CD4-positive, CD25-positive, alpha-beta regulatory T cell (primary cell): ENCODE measurements at regions not wholly inside any gene's neighbourhood (a gene's known extent, or its start where the extent isn't known, plus 50 kb on each side); places are given as distances from the start of the nearest gene placed in this dataset.

Source experiments
- ATAC-seq, 2 donors: fragments of 150-1000 bp; cut with Tn5 transposase; one replicate each; pipeline ENCODE4 v1.10.0; 2021; ENCODE audit warnings: low read depth in 2 of 2, moderate number of reproducible peaks in 2 of 2, moderate library complexity in 1 of 2
- DNase-seq, 3 donors: peaks; one replicate each; pipeline versions ENCODE4 v3.0.0 to v3.0.0-alpha.2; 2012 to 2022; ENCODE audit warnings: mixed read lengths in 1 of 3
- H3K27ac ChIP-seq: one replicate; pipeline ENCODE4 v1.7.0; 2013; ENCODE audit warnings: mild to moderate bottlenecking, low read length; ENCODE audit not compliant: insufficient read depth, poor library complexity, severe bottlenecking
- H3K27me3 ChIP-seq: one replicate; pipeline ENCODE4 v1.7.0; 2013; ENCODE audit warnings: low read length; ENCODE audit not compliant: control insufficient read depth, insufficient read depth
- H3K36me3 ChIP-seq: one replicate; pipeline ENCODE4 v1.7.0; 2013; ENCODE audit warnings: mild to moderate bottlenecking, low read length, moderate library complexity; ENCODE audit not compliant: control insufficient read depth, insufficient read depth
- H3K4me1 ChIP-seq: 2 replicates; pipeline ENCODE4 v1.7.0; 2013; ENCODE audit warnings: mild to moderate bottlenecking, low read length; ENCODE audit not compliant: insufficient read depth, control insufficient read depth, poor library complexity, severe bottlenecking
- H3K4me3 ChIP-seq: one replicate; pipeline ENCODE4 v1.7.0; 2013; ENCODE audit warnings: low read depth, mild to moderate bottlenecking, low read length, moderate library complexity
- H3K9me3 ChIP-seq, 2 experiments: 1 replicate in 1 of 2; 2 replicates in 1 of 2; pipeline ENCODE4 v1.7.0; 2013; ENCODE audit warnings: low read length in 2 of 2, mild to moderate bottlenecking in 1 of 2, moderate library complexity in 1 of 2; ENCODE audit not compliant: control insufficient read depth in 2 of 2
- H3K27ac Mint-ChIP-seq, 3 donors: one replicate each; pipeline ENCODE4 v1.8.0; 2020 to 2022; ENCODE audit warnings: mild to moderate bottlenecking in 3 of 3, mixed read lengths in 3 of 3, moderate library complexity in 2 of 3
- H3K27me3 Mint-ChIP-seq: one replicate; pipeline ENCODE4 v1.8.0; 2022; ENCODE audit warnings: mild to moderate bottlenecking, mixed read lengths
- H3K36me3 Mint-ChIP-seq: one replicate; pipeline ENCODE4 v1.8.0; 2020; ENCODE audit warnings: mixed read lengths
- H3K4me1 Mint-ChIP-seq, 4 donors: one replicate each; pipeline ENCODE4 v1.8.0; 2020 to 2022; ENCODE audit warnings: mixed read lengths in 4 of 4, mild to moderate bottlenecking in 1 of 4
- H3K4me3 Mint-ChIP-seq, 4 donors: one replicate each; pipeline ENCODE4 v1.8.0; 2020 to 2022; ENCODE audit warnings: mild to moderate bottlenecking in 4 of 4, mixed read lengths in 4 of 4, moderate library complexity in 3 of 4
- H3K9me3 Mint-ChIP-seq, 7 donors: one replicate each; pipeline ENCODE4 v1.8.0; 2020 to 2022; ENCODE audit warnings: mixed read lengths in 7 of 7, mild to moderate bottlenecking in 3 of 7, moderate library complexity in 2 of 7

- H3K9me3 ChIP-seq, result peaks cover 0 to 3% of the 10 kb centered on the region in 2 experiments
- H3K4me3 ChIP-seq, result no peak overlapping the region
- DNase-seq (no peak), ATAC-seq (no peak)
- Mint-ChIP-seq H3K4me1 (peaks cover 0 to 4% (median 0%) of the 10 kb centered on the region in 4 donors), H3K27me3 (no peaks in the 10 kb centered on the region), H3K36me3 (no peaks in the 10 kb centered on the region), H3K27ac (no peak overlapping the region), H3K9me3 (peaks cover 4 to 13% (median 7%) of the 10 kb centered on the region in 7 donors), H3K4me3 (no peak overlapping the region)
- no peaks in the 10 kb centered on the region for H3K36me3 ChIP-seq
- H3K27me3 ChIP-seq, result no peaks in the 10 kb centered on the region
- no peaks in the 10 kb centered on the region for H3K4me1 ChIP-seq
- no peak overlapping the region for H3K27ac ChIP-seq
Observed at GRCh38 chr4:30959781-30960485, 239.8 kb downstream of the PCDH7 start.

GRCh38 chr4:30962939-30963338 lies 242.8 kb downstream of the PCDH7 start:
- no peaks in the 10 kb centered on the region for H3K36me3 Mint-ChIP-seq
- DNase-seq (no peak), ATAC-seq (no peak)
- no peak overlapping the region for H3K27ac Mint-ChIP-seq
- Histone ChIP-seq H3K36me3 (no peaks in the 10 kb centered on the region), H3K4me3 (no peak overlapping the region), H3K27me3 (no peaks in the 10 kb centered on the region), H3K4me1 (no peaks in the 10 kb centered on the region), H3K27ac (no peak overlapping the region), H3K9me3 (no peaks in the 10 kb centered on the region)
- H3K9me3 Mint-ChIP-seq, result peaks cover 2 to 13% (median 8%) of the 10 kb centered on the region in 7 donors
- no peaks in the 10 kb centered on the region for H3K4me1 Mint-ChIP-seq
- H3K4me3 Mint-ChIP-seq, result no peak overlapping the region
- H3K27me3 Mint-ChIP-seq, result no peaks in the 10 kb centered on the region

GRCh38 chr4:30968926-30969325 lies 248.8 kb downstream of the PCDH7 start:
- ATAC-seq (no peak), DNase-seq (no peak)
- Histone ChIP-seq H3K4me3 (no peak overlapping the region), H3K9me3 (peaks cover 0 to 3% of the 10 kb centered on the region in 2 experiments), H3K36me3 (no peaks in the 10 kb centered on the region), H3K27ac (no peak overlapping the region), H3K4me1 (no peaks in the 10 kb centered on the region), H3K27me3 (no peaks in the 10 kb centered on the region)
- H3K4me1 Mint-ChIP-seq, result peaks cover 0 to 6% (median 0%) of the 10 kb centered on the region in 4 donors
- H3K27ac Mint-ChIP-seq, result no peak overlapping the region
- H3K36me3 Mint-ChIP-seq, result no peaks in the 10 kb centered on the region
- peaks cover 4 to 17% (median 12%) of the 10 kb centered on the region in 7 donors for H3K9me3 Mint-ChIP-seq
- no peaks in the 10 kb centered on the region for H3K27me3 Mint-ChIP-seq
- no peak overlapping the region for H3K4me3 Mint-ChIP-seq

GRCh38 chr4:30972542-30972941 lies 252.4 kb downstream of the PCDH7 start:
- Mint-ChIP-seq H3K4me1 (peaks cover 0 to 6% (median 0%) of the 10 kb centered on the region in 4 donors), H3K36me3 (no peaks in the 10 kb centered on the region), H3K9me3 (peaks cover 4 to 24% (median 12%) of the 10 kb centered on the region in 7 donors), H3K27me3 (no peaks in the 10 kb centered on the region), H3K27ac (no peak overlapping the region), H3K4me3 (no peak overlapping the region)
- Histone ChIP-seq H3K4me3 (no peak overlapping the region), H3K9me3 (peaks cover 0 to 3% of the 10 kb centered on the region in 2 experiments), H3K36me3 (no peaks in the 10 kb centered on the region), H3K27me3 (no peaks in the 10 kb centered on the region), H3K4me1 (no peaks in the 10 kb centered on the region), H3K27ac (no peak overlapping the region)
- DNase-seq, result no peak
- no peak for ATAC-seq

GRCh38 chr4:30973993-30974392 lies 253.8 kb downstream of the PCDH7 start:
- H3K4me3 ChIP-seq, result no peak overlapping the region
- DNase-seq, result no peak
- H3K27me3 Mint-ChIP-seq, result no peaks in the 10 kb centered on the region

GRCh38 chr4:30979402-30979801 lies 259.2 kb downstream of the PCDH7 start:
- no peaks in the 10 kb centered on the region for H3K4me1 Mint-ChIP-seq
- no peak for ATAC-seq
- no peaks in the 10 kb centered on the region for H3K4me1 ChIP-seq
- no peak overlapping the region for H3K27ac ChIP-seq
- no peaks in the 10 kb centered on the region for H3K9me3 ChIP-seq
- H3K4me3 Mint-ChIP-seq, result no peak overlapping the region
- no peaks in the 10 kb centered on the region for H3K27me3 ChIP-seq
- no peaks in the 10 kb centered on the region for H3K27me3 Mint-ChIP-seq
- no peaks in the 10 kb centered on the region for H3K36me3 Mint-ChIP-seq
- DNase-seq, result no peak
- no peak overlapping the region for H3K27ac Mint-ChIP-seq
- no peaks in the 10 kb centered on the region for H3K36me3 ChIP-seq
- H3K4me3 ChIP-seq, result no peak overlapping the region
- H3K9me3 Mint-ChIP-seq, result peaks cover 0 to 15% (median 9%) of the 10 kb centered on the region in 7 donors

More at GRCh38 chr4:30973993-30974392, 253.8 kb downstream of the PCDH7 start:
- peaks cover 0 to 3% of the 10 kb centered on the region in 2 experiments for H3K9me3 ChIP-seq
- no peaks in the 10 kb centered on the region for H3K36me3 Mint-ChIP-seq
- no peak overlapping the region for H3K27ac ChIP-seq
- no peaks in the 10 kb centered on the region for H3K27me3 ChIP-seq
- no peak for ATAC-seq
- no peaks in the 10 kb centered on the region for H3K36me3 ChIP-seq
- peaks cover 3 to 23% (median 13%) of the 10 kb centered on the region in 7 donors for H3K9me3 Mint-ChIP-seq
- H3K4me1 ChIP-seq, result no peaks in the 10 kb centered on the region
- H3K27ac Mint-ChIP-seq, result no peak overlapping the region
- peaks cover 0 to 6% (median 0%) of the 10 kb centered on the region in 4 donors for H3K4me1 Mint-ChIP-seq
- H3K4me3 Mint-ChIP-seq, result no peak overlapping the region

- ATAC-seq (no peak), DNase-seq (no peak)
- Histone ChIP-seq H3K36me3 (no peaks in the 10 kb centered on the region), H3K4me3 (no peak overlapping the region), H3K27me3 (no peaks in the 10 kb centered on the region), H3K4me1 (no peaks in the 10 kb centered on the region), H3K9me3 (peaks cover 4% of the 10 kb centered on the region in 2 experiments), H3K27ac (no peak overlapping the region)
- Mint-ChIP-seq H3K27ac (no peak overlapping the region), H3K4me1 (no peaks in the 10 kb centered on the region), H3K9me3 (peaks cover 0 to 16% (median 9%) of the 10 kb centered on the region in 7 donors), H3K27me3 (no peaks in the 10 kb centered on the region), H3K36me3 (no peaks in the 10 kb centered on the region), H3K4me3 (no peak overlapping the region)
Observed at GRCh38 chr4:30989508-30989907, 269.3 kb downstream of the PCDH7 start.

- ATAC-seq, result no peak
- no peak overlapping the region for H3K4me3 ChIP-seq
- no peaks in the 10 kb centered on the region for H3K27me3 ChIP-seq
- no peaks in the 10 kb centered on the region for H3K4me1 Mint-ChIP-seq
- H3K36me3 Mint-ChIP-seq, result no peaks in the 10 kb centered on the region
- no peaks in the 10 kb centered on the region for H3K4me1 ChIP-seq
- no peak overlapping the region for H3K27ac ChIP-seq
- no peaks in the 10 kb centered on the region for H3K36me3 ChIP-seq
- no peak overlapping the region for H3K4me3 Mint-ChIP-seq
- H3K9me3 ChIP-seq, result peaks cover 0 to 4% of the 10 kb centered on the region in 2 experiments
- H3K27ac Mint-ChIP-seq, result no peak overlapping the region
- no peak for DNase-seq
- no peaks in the 10 kb centered on the region for H3K27me3 Mint-ChIP-seq
- H3K9me3 Mint-ChIP-seq, result peaks cover 0 to 32% (median 10%) of the 10 kb centered on the region in 7 donors
Observed at GRCh38 chr4:30996841-30997240, 276.7 kb downstream of the PCDH7 start.
